K562 (cell line): ENCODE measurements at regions not wholly inside any gene's neighbourhood (a gene's known extent, or its start where the extent isn't known, plus 50 kb on each side); places are given as distances from the start of the nearest gene placed in this dataset.

Experiments used
- ATAC-seq: fragments of 200-7000 bp; cut with Tn5 transposase; 3 replicates; pipeline ENCODE4 v1.9.1; 2020; ENCODE audit warnings: moderate library complexity
- BruUV-seq: library from RNA; stranded (reverse); fragments of 400-500 nt; replicated peaks from 2 replicates; lab custom pipeline; 2021; lab: Mats Ljungman, UMichigan
- CTCF ChIA-PET: fragments of 300-600 bp; formaldehyde crosslinking; extraction: SDS; loops from one replicate; lab custom pipeline; 2021; ENCODE audit warnings: low intra/inter-chr PET ratio; lab: Yijun Ruan, JAX
- POLR2A ChIA-PET: fragments of 300-600, 350-650 bp; sonication (Branson Sonifier 250); formaldehyde crosslinking; extraction: SDS; loops from one replicate; lab custom pipeline; 2021; ENCODE audit warnings: antibody characterized with exemption, inconsistent platforms; lab: Yijun Ruan, JAX
- DNase-seq, 4 experiments: peaks; one replicate each; pipeline versions ENCODE4 v3.0.0 to v3.0.0-alpha.2; 2011 to 2018; ENCODE audit warnings: low spot score in 3 of 4, mixed read lengths in 3 of 4; ENCODE audit errors: extremely low read depth in 1 of 4
- FAIRE-seq: peaks from 2 replicates; lab custom pipeline; 2011; peaks lifted over from hg19 to GRCh38; lab: Jason Lieb, UNC
- H2AFZ ChIP-seq: 2 replicates; pipeline ENCODE4 v1.6.0; 2011; ENCODE audit warnings: low read depth, low read length, control low read depth, inconsistent platforms
- H3K27ac ChIP-seq: fragments of 200-600 bp; 3 replicates; pipeline ENCODE4 v1.8.0; 2011; ENCODE audit warnings: low read depth, mild to moderate bottlenecking, control low read depth, inconsistent platforms, low read length, moderate library complexity, mixed read lengths; ENCODE audit errors: extremely low read depth
- H3K27me3 ChIP-seq, 2 experiments: fragments of 300-600 bp in 1 of 2; 2 replicates in 1 of 2; 3 replicates in 1 of 2; pipeline versions ENCODE4 v1.6.0 to v1.8.0; 2011; ENCODE audit warnings: inconsistent platforms in 2 of 2, low read length in 2 of 2, mild to moderate bottlenecking in 1 of 2, mixed read lengths in 1 of 2, moderate library complexity in 1 of 2; ENCODE audit not compliant: control insufficient read depth in 2 of 2, insufficient read depth in 2 of 2
- H3K36me3 ChIP-seq: fragments of 300-600 bp; 3 replicates; pipeline ENCODE4 v1.8.0; 2011; ENCODE audit warnings: mild to moderate bottlenecking, low read length, inconsistent platforms; ENCODE audit not compliant: control insufficient read depth, insufficient read depth
- H3K4me1 ChIP-seq, 2 experiments: fragments of 200-600 bp in 1 of 2; replicated peaks in 1 of 2; 2 replicates in 1 of 2; 3 replicates in 1 of 2; pipeline versions ENCODE4 v1.5.1 to v1.8.0; 2011; ENCODE audit warnings: inconsistent platforms in 2 of 2, low read length in 2 of 2, mild to moderate bottlenecking in 1 of 2, mixed read lengths in 1 of 2, moderate library complexity in 1 of 2; ENCODE audit not compliant: control insufficient read depth in 2 of 2, insufficient read depth in 2 of 2
- H3K4me2 ChIP-seq: 2 replicates; pipeline ENCODE4 v1.6.1; 2011; ENCODE audit warnings: low read length, control low read depth, inconsistent platforms, mixed read lengths; ENCODE audit not compliant: insufficient read depth
- H3K4me3 ChIP-seq: fragments of 200-600 bp; sonication (generic), shearing (Covaris generic); 2 replicates; pipeline ENCODE4 v1.5.1; 2016; ENCODE audit warnings: control low read depth, inconsistent platforms
- H3K79me2 ChIP-seq: fragments of 200-600 bp; 3 replicates; pipeline ENCODE4 v1.8.0; 2011; ENCODE audit warnings: low read length, inconsistent platforms; ENCODE audit not compliant: control insufficient read depth, insufficient read depth
- H3K9ac ChIP-seq, 2 experiments: 2 replicates each; pipeline versions ENCODE4 v1.6.0 to v1.6.1; 2011; ENCODE audit warnings: low read depth in 2 of 2, low read length in 2 of 2, control low read depth in 1 of 2, inconsistent platforms in 1 of 2, mild to moderate bottlenecking in 1 of 2, mixed read lengths in 1 of 2; ENCODE audit not compliant: insufficient read depth in 1 of 2
- H3K9me1 ChIP-seq: one replicate; pipeline ENCODE4 v1.6.0; 2011; ENCODE audit warnings: inconsistent platforms, mild to moderate bottlenecking, low read length, moderate library complexity; ENCODE audit not compliant: control insufficient read depth, insufficient read depth
- H3K9me3 ChIP-seq: replicated peaks from 2 replicates; pipeline ENCODE4 v1.5.1; 2011; ENCODE audit warnings: low read depth, low read length, inconsistent platforms; ENCODE audit not compliant: control insufficient read depth, insufficient read depth
- H4K20me1 ChIP-seq: replicated peaks from 2 replicates; pipeline ENCODE4 v1.6.1; 2011; ENCODE audit warnings: low read length, inconsistent platforms, mixed read lengths; ENCODE audit not compliant: control insufficient read depth, insufficient read depth
- FOXM1 ChIP-seq, 2 experiments: fragments of 450-650 bp in 1 of 2; sonication (generic) in 1 of 2; formaldehyde crosslinking in 1 of 2; IDR thresholded peaks; 2 replicates each; pipeline versions ENCODE4 v1.6.1 to v1.9.0; 2017 to 2022; ENCODE audit warnings: low read depth in 2 of 2, mild to moderate bottlenecking in 2 of 2, missing genetic modification reagents in 1 of 2, moderate library complexity in 1 of 2
- KLF13 ChIP-seq: fragments of 450-650 bp; IDR thresholded peaks from 2 replicates; pipeline ENCODE4 v1.6.1; 2016; ENCODE audit warnings: missing genetic modification characterization, low read depth, mild to moderate bottlenecking, missing compliant biosample characterization, moderate library complexity, borderline replicate concordance
- MXD1 ChIP-seq: fragments of 250-450 bp; sonication (Bioruptor Pico); IDR thresholded peaks from 2 replicates; pipeline ENCODE4 v1.8.0; 2021; ENCODE audit warnings: borderline replicate concordance, mild to moderate bottlenecking, moderate library complexity; ENCODE audit not compliant: poor library complexity, severe bottlenecking
- WGBS: fragments of 100-300 bp; shearing (Covaris generic); methylation state at CpG from one replicate; pipeline ENCODE4 v1.1.6; 2016; ENCODE audit warnings: low coverage, mixed read lengths; ENCODE audit not compliant: insufficient coverage; ENCODE audit errors: missing lambda C conversion rate; 5-methylcytosine and 5-hydroxymethylcytosine counted together
- in situ Hi-C: fragments of 300-500 bp; cut with MboI; formaldehyde crosslinking; loops from 4 replicates; pipeline ENCODE4 v1.15.0; 2018; ENCODE audit warnings: inconsistent platforms, mixed read lengths
- intact Hi-C: fragments of 100-400 bp; cut with micrococcal nuclease; formaldehyde crosslinking; loops from 2 replicates; pipeline ENCODE4 v1.14.2; 2022
- TF ChIP-seq, protein P1 (sequence below): fragments of 450-650 bp; IDR thresholded peaks from 2 replicates; pipeline ENCODE4 v1.6.1; 2016; ENCODE audit warnings: low read depth, mild to moderate bottlenecking, moderate library complexity

GRCh38 chr17:53659181-53659580 is 163.5 kb upstream of the KIF2B start (continued):
- TF ChIP-seq FOXM1 (IDR thresholded peaks at IDR 0.05; ENCODE audit: low read depth) (no peak), FOXM1 (CRISPR knock-in tag; IDR thresholded peaks at IDR 0.05; ENCODE audit: low read depth) (no peak)

DNA sequence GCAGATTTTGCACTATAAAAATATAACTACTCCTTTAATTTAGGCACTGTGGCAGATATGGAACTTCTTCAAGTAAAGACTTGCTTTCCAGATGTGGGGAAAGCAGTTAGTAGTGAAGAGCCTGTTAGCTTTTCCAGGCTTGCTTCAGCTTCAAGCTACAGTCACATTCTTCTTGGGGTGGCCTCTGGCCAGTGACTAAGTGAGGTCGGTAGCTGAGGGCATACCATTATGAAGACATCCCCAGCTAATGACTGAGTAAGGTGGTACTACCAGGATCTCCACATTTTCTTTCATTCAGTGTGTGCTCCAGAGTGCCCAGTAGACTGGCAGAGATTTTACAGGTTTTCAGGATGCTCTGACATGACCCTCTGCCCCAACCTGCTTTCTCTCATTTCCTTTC is 167.1 kb upstream of the KIF2B start:
- POLR2A ChIA-PET: no interaction called here
- WGBS: 20% methylated on average over 1 of the region's 1 CpG
- no TSS peak for BruUV-seq

DNA sequence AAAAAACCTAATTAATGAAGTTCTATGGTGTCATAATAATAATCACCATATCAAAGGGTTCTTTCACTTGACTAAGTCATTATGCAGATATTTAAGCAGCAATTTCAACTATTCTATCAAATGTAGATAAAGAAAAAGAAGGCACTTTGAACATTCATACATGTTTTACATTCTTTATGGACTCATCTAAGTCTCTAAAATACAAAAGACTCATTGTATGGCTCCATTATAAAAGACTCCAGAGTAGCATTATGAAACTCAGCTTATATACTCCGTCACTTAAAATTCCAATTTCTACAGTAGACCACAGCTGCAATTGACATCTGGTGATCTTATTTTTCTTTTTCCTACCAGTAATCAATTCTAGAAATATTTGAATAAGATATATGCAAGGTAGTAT is 173.5 kb upstream of the KIF2B start:
- no peak for DNase-seq
- CTCF ChIA-PET: no interaction called here
- no peaks in the 10 kb centered on the region for H3K27me3 ChIP-seq

More for the DNA sequence above, 167.1 kb upstream of the KIF2B start:
- Histone ChIP-seq H2AFZ (no peak overlapping the region), H3K79me2 (no peaks in the 10 kb centered on the region), H3K9me3 (no peaks in the 10 kb centered on the region), H3K9me1 (no peaks in the 10 kb centered on the region), H3K4me1 (no peaks in the 10 kb centered on the region; a peak in 1 of 5 replicates), H3K27me3 (no peaks in the 10 kb centered on the region), H4K20me1 (no peaks in the 10 kb centered on the region), H3K36me3 (no peaks in the 10 kb centered on the region), H3K4me2 (no peak overlapping the region), H3K4me3 (no peak overlapping the region), H3K27ac (no peak overlapping the region), H3K9ac (no peak overlapping the region)
- CTCF ChIA-PET: no interaction called here
- ATAC-seq (no peak), DNase-seq (no peak), FAIRE-seq (no peak)
- intact Hi-C loops: no loop called here
- TF ChIP-seq, protein P1, sequence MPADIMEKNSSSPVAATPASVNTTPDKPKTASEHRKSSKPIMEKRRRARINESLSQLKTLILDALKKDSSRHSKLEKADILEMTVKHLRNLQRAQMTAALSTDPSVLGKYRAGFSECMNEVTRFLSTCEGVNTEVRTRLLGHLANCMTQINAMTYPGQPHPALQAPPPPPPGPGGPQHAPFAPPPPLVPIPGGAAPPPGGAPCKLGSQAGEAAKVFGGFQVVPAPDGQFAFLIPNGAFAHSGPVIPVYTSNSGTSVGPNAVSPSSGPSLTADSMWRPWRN: no peak
- in situ Hi-C loops: no loop called here

More for the DNA sequence above, 173.5 kb upstream of the KIF2B start:
- Histone ChIP-seq H4K20me1 (no peaks in the 10 kb centered on the region), H3K9me3 (no peaks in the 10 kb centered on the region), H3K4me3 (no peak overlapping the region), H3K4me1 (no peaks in the 10 kb centered on the region), H3K27ac (no peak overlapping the region), H3K79me2 (no peaks in the 10 kb centered on the region), H2AFZ (no peak overlapping the region), H3K9me1 (no peaks in the 10 kb centered on the region), H3K4me2 (no peak overlapping the region), H3K36me3 (no peaks in the 10 kb centered on the region), H3K9ac (no peak overlapping the region)
- 60% methylated on average over 1 of the region's 1 CpG for WGBS
- POLR2A ChIA-PET: no interaction called here
- intact Hi-C loops: no loop called here
- no TSS peak for BruUV-seq
- no peak for TF ChIP-seq KLF13 (tag)
- TF ChIP-seq MXD1: no peak
- no peak for FAIRE-seq
- ATAC-seq: no peak
- in situ Hi-C loops: no loop called here
